GM18507 (cell line): ENCODE measurements at regions not wholly inside any gene's neighbourhood (a gene's known extent, or its start where the extent isn't known, plus 50 kb on each side); places are given as distances from the start of the nearest gene placed in this dataset.

ENCODE experiments used
- DNase-seq: peaks from one replicate; pipeline ENCODE4 v3.0.0; 2011; ENCODE audit warnings: low read depth; ENCODE audit not compliant: insufficient read length; ENCODE audit errors: extremely low spot score
- FAIRE-seq: peaks from 2 replicates; lab custom pipeline; 2011; peaks lifted over from hg19 to GRCh38; lab: Jason Lieb, UNC

DNA sequence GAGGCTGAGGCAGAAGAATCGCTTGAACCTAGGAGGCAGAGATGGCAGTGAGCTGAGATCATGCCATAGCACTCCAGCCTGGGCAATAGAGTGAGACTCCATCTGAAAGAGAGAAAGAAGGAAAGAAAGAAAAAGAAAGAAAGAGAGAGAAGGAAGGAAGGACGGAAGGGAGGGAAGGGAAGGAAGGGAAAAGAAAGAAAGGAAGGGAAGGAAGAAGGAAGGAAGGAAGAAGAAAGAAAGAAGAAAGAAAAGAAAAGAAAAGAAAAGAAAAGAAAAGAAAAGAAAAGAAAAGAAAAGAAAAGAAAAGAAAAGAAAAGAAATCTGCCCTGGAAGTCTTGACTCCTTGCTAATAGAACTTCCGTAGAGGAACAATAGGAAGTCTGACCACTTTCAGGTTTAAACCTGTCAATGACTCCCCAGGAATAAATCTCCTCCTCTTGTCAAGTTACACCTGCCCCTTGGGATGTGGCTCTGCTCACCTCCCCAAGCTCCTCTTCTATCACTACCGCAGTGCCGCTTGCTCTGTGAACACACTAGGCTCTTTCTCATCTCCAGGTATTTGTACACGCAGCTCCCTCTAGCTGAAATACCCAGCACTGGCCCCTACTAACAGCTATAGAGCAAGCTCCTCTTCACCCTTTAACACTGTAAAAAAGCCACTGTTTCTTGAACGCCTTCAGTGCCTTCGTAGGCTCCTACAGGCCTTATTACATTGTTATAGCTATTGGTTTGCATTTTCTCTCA is 773.1 kb upstream of the TBX3 start:
- no peak for DNase-seq
- FAIRE-seq = no peak

DNA sequence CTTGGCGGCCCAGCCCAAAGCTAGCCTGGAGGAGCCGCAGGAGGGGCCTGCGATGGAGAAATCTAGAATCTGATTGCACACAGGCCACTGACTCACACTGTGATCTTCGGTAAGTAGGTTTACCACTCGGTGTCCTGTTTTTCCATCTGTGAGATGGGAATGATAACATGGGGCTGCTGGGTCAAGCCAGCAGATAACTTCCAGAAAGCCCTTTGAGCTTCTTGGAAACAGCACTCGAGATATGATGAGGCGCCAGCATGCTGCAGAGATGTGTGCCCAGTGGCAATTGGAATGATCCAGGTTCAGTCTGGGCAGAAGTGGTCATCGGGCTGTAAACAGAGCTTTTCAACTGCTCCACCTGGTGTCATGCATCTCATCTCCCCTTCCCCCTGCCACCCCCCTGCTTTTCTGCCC is 771.3 kb upstream of the TBX3 start:
- DNase-seq (no peak), FAIRE-seq (no peak)

DNA sequence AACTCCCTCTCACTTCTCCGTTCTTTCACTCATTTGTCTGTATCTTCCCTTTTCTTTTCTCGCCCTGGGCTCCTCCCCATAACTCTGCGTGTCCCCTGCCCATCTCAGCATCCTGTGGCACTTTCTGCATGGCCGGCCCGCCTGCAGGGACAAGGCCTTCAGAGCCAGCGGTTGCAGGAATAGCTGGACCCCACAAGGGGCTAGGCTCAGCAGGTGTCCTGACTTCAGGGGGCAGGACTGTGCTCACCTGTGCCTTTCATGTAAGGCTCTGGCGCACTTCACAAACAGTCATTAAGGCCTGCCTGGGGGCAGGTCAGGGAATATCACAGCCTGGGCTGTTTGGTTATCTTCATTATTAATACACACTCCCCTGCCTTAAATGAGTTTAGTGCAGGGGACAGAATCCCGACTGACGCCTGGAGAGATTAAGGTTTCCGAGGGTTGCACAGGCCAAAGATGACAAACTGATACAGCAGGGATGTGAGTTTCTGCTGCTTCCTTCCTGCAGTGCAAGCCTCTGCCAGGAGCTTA is 768.8 kb upstream of the TBX3 start:
- FAIRE-seq (no peak), DNase-seq (no peak)

DNA sequence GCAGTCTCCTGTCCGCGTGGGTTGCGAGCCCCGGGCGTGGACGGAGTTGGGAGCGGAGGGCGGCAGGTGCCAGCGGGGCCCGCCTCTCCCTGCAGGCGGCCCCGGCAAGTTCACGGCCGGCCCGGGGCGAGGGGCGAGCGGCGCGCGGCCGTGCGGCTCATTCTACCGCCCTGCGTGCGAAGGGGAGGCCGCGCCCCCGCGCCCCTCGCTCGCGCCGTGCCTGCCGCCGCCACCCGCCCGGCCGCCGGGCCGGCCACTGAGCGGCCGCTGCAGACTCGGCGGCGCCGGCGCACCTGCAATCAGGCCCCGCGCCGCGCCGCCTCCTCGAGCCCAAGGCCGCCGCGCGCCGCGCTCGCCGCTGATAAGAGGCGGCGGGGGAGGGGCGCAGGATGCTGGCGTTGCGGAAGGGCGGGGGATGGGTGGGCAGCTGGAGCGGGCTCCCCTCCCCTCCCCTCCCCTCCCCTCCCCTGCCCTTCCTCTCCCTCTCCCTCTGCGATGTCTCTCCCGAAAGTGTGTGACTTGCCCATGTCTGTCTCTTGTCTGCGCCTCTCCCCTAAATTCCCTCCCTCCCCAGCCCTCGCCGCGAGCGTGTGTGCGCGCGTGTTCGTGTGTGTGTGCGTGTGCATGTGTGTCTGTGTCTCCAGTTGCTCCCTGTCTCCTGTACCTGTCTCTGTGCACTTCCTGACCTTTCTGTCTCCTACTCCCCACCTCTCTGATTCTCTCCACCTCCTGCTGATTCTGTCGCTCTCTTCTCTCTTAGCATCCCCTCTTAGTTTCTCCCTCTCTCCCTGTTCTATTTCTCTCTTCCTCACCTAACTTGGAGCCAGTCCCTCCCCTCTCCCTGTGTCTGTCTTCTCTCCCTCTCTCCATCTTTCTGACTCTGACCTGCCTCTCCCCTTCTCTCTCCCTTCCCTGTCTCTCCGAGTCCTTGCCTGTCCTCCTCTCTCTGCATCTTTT is 768.1 kb upstream of the TBX3 start:
- FAIRE-seq = no peak
- DNase-seq = no peak

DNA sequence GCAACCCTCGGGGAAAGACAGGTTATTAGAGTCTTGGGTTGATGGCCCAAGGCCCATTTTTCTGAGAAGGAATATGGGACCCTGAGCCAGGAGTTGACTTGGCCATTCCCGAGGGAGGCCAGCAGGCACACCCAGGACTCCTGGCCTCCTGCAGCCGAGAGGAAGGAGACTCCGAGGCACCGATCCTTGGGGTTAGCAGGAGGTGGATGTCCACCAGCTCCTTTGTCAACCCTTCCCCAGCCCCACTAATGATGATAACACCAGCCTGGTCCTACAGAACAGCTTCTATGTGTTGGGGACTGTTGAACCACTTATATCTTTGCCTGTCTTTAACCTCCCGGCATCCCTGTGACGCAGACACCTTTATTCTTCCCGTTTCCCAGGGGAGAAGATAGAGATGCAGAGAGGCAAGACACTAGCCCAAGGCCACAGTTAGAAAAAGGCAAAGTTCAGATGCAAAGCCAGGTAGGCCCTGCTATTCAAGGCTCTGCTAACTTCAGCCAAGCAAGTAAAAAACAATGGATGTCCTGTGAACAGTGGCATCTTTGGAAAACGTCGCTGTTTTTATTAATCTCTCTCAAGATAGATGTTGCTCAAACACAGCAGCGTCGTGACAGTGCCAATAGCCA is 767.3 kb upstream of the TBX3 start:
- FAIRE-seq = no peak

DNA sequence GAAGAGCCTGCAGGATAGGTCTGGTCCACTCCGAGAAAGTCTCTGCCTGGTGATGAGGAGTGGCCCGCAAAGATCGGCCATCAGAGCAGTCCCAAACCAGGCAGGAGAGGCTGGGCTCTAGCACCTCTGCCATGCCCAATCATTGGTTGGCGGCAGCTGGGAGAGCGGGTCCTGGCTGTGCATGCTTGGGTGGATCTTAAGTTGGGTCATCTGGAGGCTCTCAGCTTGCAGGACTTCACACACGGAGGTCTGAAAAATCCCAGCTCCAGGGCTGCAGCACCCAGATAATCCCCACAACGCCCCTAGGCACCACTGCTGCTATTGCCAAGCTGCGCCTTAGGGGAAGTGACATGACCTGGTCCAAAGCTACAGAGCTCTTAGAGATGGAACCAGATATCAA is 766.7 kb upstream of the TBX3 start:
- DNase-seq = no peak
- FAIRE-seq = no peak

More for the DNA sequence above, 767.3 kb upstream of the TBX3 start:
- DNase-seq = no peak

DNA sequence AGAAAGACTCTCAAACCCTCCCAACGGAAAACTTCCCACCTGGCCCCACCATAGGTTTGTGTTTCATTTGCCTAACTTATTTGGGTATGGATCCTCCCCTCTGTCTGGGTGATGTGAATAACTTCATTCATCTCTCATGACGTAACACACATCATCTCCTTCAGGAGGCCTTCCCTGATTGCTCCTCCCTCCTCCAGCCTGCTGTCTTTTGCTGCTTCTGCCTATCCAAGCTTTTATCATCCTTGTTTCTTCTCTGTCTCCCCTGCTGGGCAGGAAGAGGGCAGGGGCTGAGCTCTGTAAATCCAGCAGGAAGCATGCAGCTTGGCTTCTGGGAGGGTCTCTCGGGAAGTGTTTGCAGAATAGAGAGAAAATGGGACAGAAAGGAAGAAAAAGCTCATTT is 766.0 kb upstream of the TBX3 start:
- DNase-seq = no peak
- FAIRE-seq = no peak

DNA sequence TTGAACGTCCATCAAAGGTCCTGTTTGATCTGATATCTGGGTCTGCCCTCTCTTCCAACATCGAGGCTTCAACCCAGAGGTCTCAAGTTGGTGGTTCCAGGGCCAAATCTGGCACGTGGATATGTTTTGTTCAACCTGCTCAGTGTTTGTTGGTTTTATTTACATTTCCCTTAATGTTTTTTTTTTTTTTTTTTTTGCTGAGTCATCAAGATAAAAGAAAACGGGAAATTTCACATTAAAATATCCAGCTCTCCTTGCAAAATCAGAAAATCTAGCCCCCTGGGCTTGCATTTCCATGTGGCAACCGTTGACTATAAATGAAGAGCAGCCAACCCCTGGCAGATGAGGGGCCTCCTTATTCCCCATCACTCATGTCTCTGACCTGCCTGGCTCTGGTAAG is 765.6 kb upstream of the TBX3 start:
- DNase-seq (no peak), FAIRE-seq (no peak)

DNA sequence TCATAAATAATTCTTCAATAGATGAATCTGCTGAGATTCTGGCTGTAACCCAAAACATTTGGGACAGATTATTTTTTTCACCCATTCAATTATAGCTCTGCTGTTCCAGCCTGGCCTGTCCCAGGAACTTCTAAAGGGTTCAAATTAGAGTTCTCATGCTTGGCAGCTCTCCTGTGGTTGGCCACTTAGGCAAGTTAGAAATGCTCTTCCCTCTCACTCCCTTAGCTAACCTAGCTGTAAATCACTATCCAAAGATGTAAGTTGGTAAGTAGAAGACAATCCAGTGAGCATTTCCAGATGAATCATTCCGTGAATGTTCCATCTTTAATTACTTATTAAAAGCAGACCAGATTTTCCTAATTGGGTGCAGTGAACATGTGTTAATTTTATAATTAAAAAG is 760.4 kb upstream of the TBX3 start:
- FAIRE-seq (no peak), DNase-seq (no peak)

DNA sequence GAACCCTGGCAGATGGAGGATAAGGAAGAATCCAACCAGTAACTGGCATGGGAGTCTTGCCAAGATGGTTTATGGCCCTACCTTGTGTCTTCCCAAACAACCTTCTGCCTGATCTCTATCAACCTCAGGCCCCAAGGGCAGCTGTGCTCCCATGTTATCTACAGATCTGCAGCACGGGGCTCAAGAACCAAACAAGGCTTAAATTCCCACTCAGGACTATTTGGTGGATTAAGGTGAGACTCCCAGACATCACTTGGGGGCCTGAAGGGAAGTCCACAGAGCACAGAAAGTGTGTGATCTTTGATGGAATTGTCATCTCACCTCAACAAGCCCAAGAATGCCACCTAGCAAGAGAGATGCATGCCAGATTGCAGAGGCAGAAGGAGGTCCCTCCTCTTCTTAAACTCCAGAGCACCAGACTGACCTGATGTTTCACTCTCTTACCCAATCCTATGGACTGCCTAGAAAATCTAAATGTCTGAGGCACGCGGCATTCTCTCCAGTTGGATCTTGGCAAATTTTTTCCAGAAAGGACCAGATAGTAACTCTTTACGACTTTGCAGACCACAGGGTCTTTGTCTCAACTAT is 759.5 kb upstream of the TBX3 start:
- no peak for FAIRE-seq
- DNase-seq = no peak

DNA sequence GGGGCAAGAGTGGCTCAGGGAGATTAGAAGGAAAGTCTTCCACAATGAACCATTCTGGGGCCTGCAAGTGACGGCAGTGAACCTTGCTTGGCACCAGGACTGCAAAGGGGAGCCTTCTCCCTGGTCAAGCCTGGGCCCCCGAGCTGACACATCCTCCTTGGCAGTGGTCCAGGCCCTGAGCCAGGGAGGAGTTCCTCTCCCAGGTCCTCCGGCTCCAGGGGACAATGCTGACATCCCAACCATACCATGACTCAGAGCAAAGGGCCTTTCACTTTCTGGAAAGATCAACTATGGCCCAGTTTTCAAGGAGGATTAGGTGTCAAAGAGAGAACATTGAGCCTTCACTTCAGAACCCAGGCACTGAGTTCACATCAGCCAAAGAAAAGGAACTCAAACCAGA is 756.5 kb upstream of the TBX3 start:
- FAIRE-seq (no peak), DNase-seq (no peak)

DNA sequence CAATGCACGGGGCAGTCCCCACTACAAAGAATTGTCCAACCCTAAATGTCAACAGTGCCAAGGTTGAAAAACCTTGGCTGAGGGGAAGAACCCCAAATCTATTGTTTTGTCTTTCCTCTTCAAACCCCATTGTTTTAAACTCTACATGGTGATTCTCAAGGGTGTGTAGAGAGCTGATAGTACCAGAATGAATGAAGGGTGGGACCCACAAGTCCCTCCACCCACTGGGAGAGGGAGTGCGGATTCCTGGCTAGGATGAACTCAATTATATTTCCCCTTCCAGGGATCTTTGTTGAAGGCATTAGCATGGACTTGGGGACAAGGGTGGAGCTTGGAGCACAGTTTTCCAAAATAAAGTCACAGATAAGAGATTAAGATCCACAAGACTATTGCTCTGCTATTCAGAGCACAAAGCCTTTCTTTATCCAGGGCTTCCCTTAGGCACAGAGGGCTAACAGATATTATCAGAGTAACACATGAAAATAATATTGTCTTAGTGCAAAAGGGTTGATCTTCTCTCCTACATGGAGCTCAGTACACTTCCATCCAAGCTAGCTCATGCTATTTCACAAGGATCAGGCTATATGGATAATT is 755.1 kb upstream of the TBX3 start:
- DNase-seq = no peak
- no peak for FAIRE-seq

DNA sequence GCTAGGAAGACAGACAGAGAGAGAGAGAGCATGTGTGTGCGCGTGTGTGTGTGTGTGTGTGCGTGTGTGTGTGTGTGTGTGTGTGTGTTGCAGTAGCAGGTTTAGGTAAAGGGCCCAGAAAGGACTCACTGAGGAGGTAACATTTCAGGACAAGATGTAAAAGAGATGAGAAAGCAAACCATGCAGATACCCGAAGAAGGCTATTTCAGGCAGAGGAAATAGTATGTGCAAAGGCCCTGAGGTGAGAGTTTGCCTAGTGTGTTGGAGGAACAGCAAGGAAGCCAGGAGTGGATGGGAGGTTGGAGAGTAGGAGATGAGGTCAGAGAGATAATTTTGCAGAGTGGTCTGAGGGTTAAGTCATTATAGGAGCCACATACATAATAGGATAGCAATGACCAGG is 754.3 kb upstream of the TBX3 start:
- DNase-seq (no peak), FAIRE-seq (no peak)

DNA sequence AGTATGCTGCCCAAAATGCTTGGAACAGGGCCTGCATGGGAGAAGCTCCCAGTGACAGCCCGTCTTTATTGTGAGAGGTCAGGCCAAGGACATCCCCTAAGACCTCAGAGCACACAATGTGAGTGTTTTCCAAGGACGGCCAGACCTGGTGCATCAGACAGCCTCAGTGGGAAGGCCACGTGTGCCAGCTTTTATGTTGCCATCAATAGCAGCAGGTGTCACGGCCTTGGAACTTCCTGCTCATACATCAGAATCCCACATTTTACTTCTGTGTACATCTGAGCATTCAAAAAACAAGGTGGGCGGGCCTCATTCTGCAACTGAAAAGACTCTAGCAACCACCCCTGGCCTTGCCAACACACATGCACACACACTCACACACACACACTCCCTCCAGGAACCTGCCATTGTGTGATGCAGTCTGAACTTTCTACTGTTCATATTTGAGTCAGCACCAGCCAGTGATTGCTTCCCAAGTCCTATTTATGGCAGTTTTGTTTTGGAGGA is 753.1 kb upstream of the TBX3 start:
- FAIRE-seq (no peak), DNase-seq (no peak)

DNA sequence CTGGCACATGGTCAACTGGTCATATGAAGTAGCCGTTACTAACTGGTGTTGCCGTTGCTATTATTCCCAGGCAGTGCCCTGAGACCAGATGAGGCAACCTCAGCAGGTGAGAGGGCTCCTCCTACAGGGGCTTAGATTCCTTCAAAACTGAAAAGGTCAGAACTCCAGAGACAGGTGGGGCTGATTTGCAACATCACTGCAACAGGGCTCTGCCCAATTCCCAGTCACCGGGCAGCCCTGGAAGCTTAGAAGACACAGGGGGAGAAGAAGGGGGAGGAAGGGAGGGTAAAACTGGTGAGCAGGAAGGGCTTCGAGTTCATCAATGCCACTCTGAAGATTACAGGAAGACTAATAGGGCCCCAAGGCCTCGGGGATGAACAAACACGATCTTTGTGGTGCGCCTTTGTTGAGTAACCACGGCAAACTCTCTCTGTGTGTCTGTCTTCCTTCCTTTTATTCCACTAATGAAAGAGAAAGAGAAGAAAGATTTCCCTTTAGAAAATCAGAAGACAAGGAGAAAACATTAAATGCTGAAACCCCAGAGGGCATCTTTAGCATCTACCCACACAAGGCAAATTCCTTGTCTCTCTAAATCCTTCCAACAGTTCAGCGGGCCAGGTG is 749.1 kb upstream of the TBX3 start:
- DNase-seq = no peak
- no peak for FAIRE-seq

DNA sequence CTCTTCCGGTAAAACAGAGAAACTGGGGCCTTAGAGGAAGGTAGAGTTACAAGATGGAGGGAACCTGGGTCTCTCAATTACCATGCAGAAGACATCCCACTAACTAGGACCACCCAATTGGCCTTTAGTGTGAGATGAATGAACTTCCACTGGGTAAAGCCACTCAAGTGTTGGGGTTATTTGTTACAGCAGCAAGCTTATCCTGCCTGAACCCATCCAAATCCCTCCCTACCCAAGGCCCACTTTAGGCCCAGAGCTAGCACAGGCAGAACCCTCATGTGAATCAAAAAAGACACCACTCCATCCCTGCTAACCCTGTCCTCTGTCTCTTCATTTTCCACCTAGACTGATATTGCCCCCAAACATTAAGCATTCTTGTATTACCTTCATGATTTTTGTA is 746.7 kb upstream of the TBX3 start:
- FAIRE-seq (no peak), DNase-seq (no peak)

DNA sequence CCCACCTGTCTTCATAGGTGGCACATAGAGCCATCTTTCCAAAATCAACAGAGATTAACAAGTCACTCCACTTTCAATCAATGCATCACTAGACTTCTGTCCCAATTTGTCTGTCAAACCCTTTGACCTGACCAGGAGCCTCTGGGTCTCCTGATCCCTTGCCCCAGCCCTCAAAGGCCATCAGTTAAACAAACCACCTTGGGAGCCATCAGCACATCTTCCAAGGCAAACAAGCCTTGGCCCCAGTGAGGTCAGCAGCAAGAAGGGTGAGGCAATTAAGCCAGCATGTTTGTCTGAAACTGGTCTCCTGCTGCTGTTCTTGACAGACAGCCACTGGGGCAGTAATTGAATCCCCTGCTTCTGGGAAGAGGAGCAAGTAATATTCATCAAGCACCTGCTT is 742.8 kb upstream of the TBX3 start:
- FAIRE-seq (no peak), DNase-seq (no peak)

DNA sequence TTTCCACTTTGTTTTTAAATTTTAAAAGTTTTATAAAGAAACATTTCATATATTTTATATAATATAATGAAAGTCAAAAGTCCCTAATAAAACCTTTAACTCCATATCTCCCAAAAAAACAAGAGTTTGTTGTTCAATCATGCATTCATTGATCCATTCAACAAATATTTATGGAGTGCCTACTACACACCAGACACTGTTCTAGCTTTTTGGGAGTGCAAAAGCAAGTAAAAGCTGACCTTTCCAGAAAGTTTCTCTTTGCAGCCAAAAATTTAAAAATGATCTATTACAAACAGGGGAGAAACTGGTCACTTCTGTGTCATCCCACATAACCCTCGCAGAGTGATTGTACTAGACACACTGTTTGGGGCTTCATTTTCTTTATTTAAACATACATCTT is 740.0 kb upstream of the TBX3 start:
- FAIRE-seq = no peak

DNA sequence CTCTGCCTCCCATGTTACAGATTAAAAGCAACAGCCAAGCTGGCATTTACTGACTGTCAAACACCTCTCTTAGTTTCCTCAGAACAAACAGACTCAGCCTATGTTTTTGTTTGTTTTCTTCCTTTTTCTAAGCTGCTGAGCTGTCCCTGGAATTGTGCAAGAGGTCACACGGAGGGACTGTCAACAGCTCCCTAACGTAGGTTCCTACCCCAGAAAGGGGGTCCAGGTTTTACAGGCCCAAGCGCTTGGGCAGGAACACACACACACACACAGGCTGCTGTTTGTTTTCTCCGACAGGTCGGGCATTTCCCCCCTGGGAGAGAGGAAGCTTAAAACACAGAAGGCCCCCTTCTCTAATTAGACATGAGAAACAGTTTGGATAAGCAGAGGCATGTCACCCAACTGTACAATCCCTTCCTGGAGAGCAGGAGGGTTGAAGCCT is 739.6 kb upstream of the TBX3 start:
- FAIRE-seq (no peak), DNase-seq (no peak)

More for the DNA sequence above, 740.0 kb upstream of the TBX3 start:
- no peak for DNase-seq
